ENCODE measurements at regions not wholly inside any gene's neighbourhood (a gene's known extent, or its start where the extent isn't known, plus 50 kb on each side); places are given as distances from the start of the nearest gene placed in this dataset.

- no peak overlapping the region for H2BK20ac ChIP-seq (ENCODE audit: low read depth, low read length, poor library complexity, severe bottlenecking)
- H2BK12ac ChIP-seq (ENCODE audit: insufficient read length, low read depth, low read length), result no peak overlapping the region
- H3K14ac ChIP-seq (ENCODE audit: insufficient read depth, low read length), result no peak overlapping the region
- no peaks in the 10 kb centered on the region for H3K9me3 ChIP-seq (ENCODE audit: control insufficient read depth, low read depth, low read length)
- Mint-ChIP-seq H3K27ac (no peak overlapping the region), H3K4me1 (peaks cover 8 to 13% of the 10 kb centered on the region in 2 experiments), H3K36me3 (ENCODE audit: insufficient read depth in 1 of 3, low read depth in 3 of 3) (no peaks in the 10 kb centered on the region), H3K27me3 (ENCODE audit: low read depth) (peaks cover 8% of the 10 kb centered on the region), H3K4me3 (no peak overlapping the region), H3K9me3 (no peaks in the 10 kb centered on the region)
- H2BK120ac ChIP-seq (ENCODE audit: low read depth, low read length, poor library complexity, severe bottlenecking), result no peak overlapping the region
- no peak overlapping the region for H2BK5ac ChIP-seq (ENCODE audit: insufficient read length, low read length)
- no peak overlapping the region for H4K8ac ChIP-seq (replicated peaks; ENCODE audit: insufficient read length, low read depth, low read length)
- no peak overlapping the region for H3K23ac ChIP-seq (ENCODE audit: insufficient read length, low read depth, low read length)
- no peak overlapping the region for H4K91ac ChIP-seq (ENCODE audit: insufficient read length, low read depth, low read length)
- WGBS (ENCODE audit: extremely low coverage, insufficient read length, low lambda C conversion rate), result no CpG with 5 or more reads among the region's 8 CpGs
- H3K9ac ChIP-seq (ENCODE audit: extremely low read depth, insufficient read length, low read length), result no peak overlapping the region
- H3K79me2 ChIP-seq (ENCODE audit: insufficient read depth, low read length), result no peaks in the 10 kb centered on the region
- H3T11ph ChIP-seq (ENCODE audit: low read length), result no peak overlapping the region
- H3K79me1 ChIP-seq (ENCODE audit: insufficient read depth, low read depth, low read length, poor library complexity, severe bottlenecking), result no peaks in the 10 kb centered on the region
- no peak overlapping the region for H2AK5ac ChIP-seq (ENCODE audit: insufficient read length, low read length)
- no peak overlapping the region for H4K5ac ChIP-seq (ENCODE audit: insufficient read length, low read depth, low read length)
- no peak overlapping the region for H3K56ac ChIP-seq (ENCODE audit: insufficient read length, low read depth, low read length)
- peaks cover 3% of the 10 kb centered on the region; the same call in 1 of the 2 replicates for H3K4me1 ChIP-seq (ENCODE audit: insufficient read depth, low read length)
- H2BK15ac ChIP-seq (ENCODE audit: low read depth, low read length), result no peak overlapping the region
- no peak overlapping the region for H3K18ac ChIP-seq (ENCODE audit: insufficient read length, low read depth, low read length)
- no peaks in the 10 kb centered on the region for H3K27me3 ChIP-seq (ENCODE audit: insufficient read depth, low read length)
- H4K20me1 ChIP-seq (ENCODE audit: control insufficient read depth, insufficient read depth, insufficient read length), result no peaks in the 10 kb centered on the region
- H3K27ac ChIP-seq (ENCODE audit: insufficient read length, low read depth, low read length), result no peak overlapping the region
- H3K23me2 ChIP-seq (ENCODE audit: insufficient read length, low read depth, low read length, poor library complexity, severe bottlenecking), result no peaks in the 10 kb centered on the region
- H3K4me2 ChIP-seq (ENCODE audit: insufficient read depth, insufficient read length, low read length), result no peak overlapping the region
- no peak for DNase-seq
- no peak overlapping the region for H3K4ac ChIP-seq (ENCODE audit: low read depth, low read length)
- H2AFZ ChIP-seq (ENCODE audit: low read length), result no peak overlapping the region
- TF ChIP-seq, protein P1, sequence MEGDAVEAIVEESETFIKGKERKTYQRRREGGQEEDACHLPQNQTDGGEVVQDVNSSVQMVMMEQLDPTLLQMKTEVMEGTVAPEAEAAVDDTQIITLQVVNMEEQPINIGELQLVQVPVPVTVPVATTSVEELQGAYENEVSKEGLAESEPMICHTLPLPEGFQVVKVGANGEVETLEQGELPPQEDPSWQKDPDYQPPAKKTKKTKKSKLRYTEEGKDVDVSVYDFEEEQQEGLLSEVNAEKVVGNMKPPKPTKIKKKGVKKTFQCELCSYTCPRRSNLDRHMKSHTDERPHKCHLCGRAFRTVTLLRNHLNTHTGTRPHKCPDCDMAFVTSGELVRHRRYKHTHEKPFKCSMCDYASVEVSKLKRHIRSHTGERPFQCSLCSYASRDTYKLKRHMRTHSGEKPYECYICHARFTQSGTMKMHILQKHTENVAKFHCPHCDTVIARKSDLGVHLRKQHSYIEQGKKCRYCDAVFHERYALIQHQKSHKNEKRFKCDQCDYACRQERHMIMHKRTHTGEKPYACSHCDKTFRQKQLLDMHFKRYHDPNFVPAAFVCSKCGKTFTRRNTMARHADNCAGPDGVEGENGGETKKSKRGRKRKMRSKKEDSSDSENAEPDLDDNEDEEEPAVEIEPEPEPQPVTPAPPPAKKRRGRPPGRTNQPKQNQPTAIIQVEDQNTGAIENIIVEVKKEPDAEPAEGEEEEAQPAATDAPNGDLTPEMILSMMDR (conservative IDR thresholded peaks at IDR 0.05), result no peak
These were observed 65.4 kb upstream of the SEM1 start for GRCh38 chr7:96775046-96775445.
